ENCODE measurements at regions not wholly inside any gene's neighbourhood (a gene's known extent, or its start where the extent isn't known, plus 50 kb on each side); places are given as distances from the start of the nearest gene placed in this dataset.

DNA sequence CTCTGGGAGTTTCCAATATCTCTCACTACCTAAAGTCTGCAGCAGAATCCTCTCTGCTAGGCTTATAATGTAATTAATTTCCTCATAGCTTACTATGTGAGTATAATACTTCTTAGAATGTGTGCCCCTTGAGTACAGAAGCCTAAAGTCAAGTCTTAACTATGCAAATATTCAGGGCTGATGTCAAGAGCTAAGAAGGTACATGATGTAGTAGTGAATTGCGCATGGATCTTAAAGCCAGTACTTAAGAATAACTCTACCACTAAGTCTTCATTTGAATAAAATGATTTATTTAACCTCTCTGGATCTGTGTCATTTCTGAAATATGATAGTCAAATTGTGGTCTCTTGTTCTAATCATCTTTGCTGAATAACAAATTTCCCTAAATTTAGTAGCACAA lies 442.9 kb downstream of the DTWD2 start:
- Mint-ChIP-seq H3K27me3 (ENCODE audit: low read depth) (no peaks in the 10 kb centered on the region), H3K4me1 (ENCODE audit: low read depth) (peaks cover 29% of the 10 kb centered on the region), H3K36me3 (ENCODE audit: low read depth) (no peaks in the 10 kb centered on the region), H3K9me3 (ENCODE audit: low read depth) (no peaks in the 10 kb centered on the region), H3K27ac (ENCODE audit: unreplicated experiment) (no peak overlapping the region), H3K4me3 (ENCODE audit: unreplicated experiment) (no peak overlapping the region)
- TF ChIP-seq, protein P1, sequence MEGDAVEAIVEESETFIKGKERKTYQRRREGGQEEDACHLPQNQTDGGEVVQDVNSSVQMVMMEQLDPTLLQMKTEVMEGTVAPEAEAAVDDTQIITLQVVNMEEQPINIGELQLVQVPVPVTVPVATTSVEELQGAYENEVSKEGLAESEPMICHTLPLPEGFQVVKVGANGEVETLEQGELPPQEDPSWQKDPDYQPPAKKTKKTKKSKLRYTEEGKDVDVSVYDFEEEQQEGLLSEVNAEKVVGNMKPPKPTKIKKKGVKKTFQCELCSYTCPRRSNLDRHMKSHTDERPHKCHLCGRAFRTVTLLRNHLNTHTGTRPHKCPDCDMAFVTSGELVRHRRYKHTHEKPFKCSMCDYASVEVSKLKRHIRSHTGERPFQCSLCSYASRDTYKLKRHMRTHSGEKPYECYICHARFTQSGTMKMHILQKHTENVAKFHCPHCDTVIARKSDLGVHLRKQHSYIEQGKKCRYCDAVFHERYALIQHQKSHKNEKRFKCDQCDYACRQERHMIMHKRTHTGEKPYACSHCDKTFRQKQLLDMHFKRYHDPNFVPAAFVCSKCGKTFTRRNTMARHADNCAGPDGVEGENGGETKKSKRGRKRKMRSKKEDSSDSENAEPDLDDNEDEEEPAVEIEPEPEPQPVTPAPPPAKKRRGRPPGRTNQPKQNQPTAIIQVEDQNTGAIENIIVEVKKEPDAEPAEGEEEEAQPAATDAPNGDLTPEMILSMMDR (IDR thresholded peaks at IDR 0.05) = no peak
- DNase-seq (ENCODE audit: low spot score) = no peak

DNA sequence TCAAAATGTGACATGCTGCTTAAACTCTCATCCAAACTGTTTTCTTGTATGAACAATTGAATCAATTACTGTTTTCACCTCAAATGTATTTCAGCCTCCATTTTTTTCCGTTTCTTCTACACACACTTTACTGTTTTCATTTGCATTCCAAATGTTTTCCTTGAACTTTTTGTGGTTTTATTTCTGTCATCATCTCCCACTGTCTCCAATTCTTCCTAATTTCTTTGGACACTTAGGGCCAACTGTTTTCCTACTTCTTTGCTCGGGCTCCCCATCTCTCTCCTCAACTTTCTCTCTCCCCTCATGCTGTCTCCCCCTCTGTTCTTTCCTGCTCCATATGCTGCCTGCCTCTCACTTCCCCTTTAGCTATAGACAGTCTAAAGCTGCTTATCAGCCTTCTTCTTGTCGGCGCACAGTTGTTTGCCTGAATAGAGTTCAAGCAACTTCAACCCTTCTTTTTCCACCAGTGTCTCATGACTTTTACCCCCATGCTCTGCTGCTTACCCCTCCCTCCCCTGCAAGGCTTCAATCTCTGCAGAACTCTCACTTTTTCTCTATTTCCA lies 443.4 kb downstream of the DTWD2 start:
- Mint-ChIP-seq H3K4me3 (ENCODE audit: unreplicated experiment) (no peak overlapping the region), H3K36me3 (ENCODE audit: low read depth) (no peaks in the 10 kb centered on the region), H3K27ac (ENCODE audit: unreplicated experiment) (no peak overlapping the region), H3K4me1 (ENCODE audit: low read depth) (peaks cover 29% of the 10 kb centered on the region), H3K9me3 (ENCODE audit: low read depth) (no peaks in the 10 kb centered on the region), H3K27me3 (ENCODE audit: low read depth) (no peaks in the 10 kb centered on the region)
- DNase-seq (ENCODE audit: low spot score) = no peak
- TF ChIP-seq, protein P1 (IDR thresholded peaks at IDR 0.05) = no peak

DNA sequence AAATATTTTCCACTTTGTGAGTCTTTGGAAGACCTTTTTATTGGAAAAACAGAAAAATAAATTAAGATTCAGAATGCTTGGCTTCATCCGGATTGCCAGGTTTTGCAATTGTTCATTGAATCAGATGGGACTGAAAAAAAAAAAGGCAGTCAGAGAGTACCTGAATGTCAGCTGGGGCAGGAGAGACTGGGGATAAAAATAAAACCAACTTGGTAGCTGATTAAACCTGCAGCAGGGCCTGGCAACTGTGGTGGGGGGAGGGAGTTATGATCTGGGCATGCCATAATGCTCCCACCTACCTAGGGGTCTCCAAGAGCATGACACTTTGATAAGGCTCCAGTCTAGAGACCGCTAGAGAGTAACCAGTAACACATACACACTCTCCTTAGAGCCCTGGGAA lies 454.4 kb downstream of the DTWD2 start:
- TF ChIP-seq, protein P1 (IDR thresholded peaks at IDR 0.05) = no peak
- no peak for DNase-seq (ENCODE audit: low spot score)
- Mint-ChIP-seq H3K36me3 (ENCODE audit: low read depth) (no peaks in the 10 kb centered on the region), H3K4me1 (ENCODE audit: low read depth) (peaks cover 5% of the 10 kb centered on the region), H3K4me3 (ENCODE audit: unreplicated experiment) (no peak overlapping the region), H3K27me3 (ENCODE audit: low read depth) (peaks cover 8% of the 10 kb centered on the region), H3K27ac (ENCODE audit: unreplicated experiment) (no peak overlapping the region), H3K9me3 (ENCODE audit: low read depth) (peaks cover 5% of the 10 kb centered on the region)

DNA sequence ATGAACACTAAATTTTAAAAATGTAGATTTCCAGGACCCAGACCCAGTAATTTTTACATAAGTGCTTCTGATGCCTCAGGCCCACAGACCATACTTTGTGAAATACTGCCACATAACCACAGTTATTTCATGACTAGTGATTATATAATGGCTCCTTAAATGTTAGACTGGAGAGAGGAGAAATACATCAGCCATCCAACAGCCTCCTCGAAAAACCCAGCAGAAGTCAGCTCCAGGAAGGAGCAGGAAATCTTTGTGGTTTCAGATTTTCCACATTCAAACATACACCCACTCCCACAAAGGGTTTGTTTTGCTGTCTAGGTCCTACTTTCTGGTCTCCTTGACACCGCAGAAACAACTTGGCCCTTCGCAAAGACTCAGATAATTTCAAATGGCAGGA lies 455.2 kb downstream of the DTWD2 start:
- Mint-ChIP-seq H3K4me3 (ENCODE audit: unreplicated experiment) (no peak overlapping the region), H3K9me3 (ENCODE audit: low read depth) (peaks cover 5% of the 10 kb centered on the region), H3K27me3 (ENCODE audit: low read depth) (peaks cover 8% of the 10 kb centered on the region), H3K4me1 (ENCODE audit: low read depth) (peaks cover 5% of the 10 kb centered on the region), H3K27ac (ENCODE audit: unreplicated experiment) (no peak overlapping the region), H3K36me3 (ENCODE audit: low read depth) (no peaks in the 10 kb centered on the region)
- no peak for DNase-seq (ENCODE audit: low spot score)
- TF ChIP-seq, protein P1 (IDR thresholded peaks at IDR 0.05) = no peak

DNA sequence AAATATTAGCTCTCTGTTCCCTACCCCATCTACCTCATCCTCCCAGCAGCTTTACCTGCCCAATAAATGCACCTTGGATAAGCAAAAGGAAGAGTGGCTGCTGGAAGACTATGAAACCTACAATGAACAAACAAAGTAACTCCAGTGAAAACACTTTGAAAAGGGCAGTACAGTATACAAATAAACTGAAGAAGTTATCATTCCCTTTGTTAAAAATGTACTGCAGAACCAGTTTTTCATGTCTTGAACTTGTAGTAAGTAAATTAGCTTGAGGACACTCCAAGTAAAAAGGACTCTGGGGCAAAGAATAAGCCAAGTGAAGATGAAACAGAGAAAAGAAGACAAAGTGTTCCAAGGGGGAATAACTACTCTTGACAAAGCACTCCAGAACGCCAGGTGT lies 457.1 kb downstream of the DTWD2 start:
- Mint-ChIP-seq H3K36me3 (ENCODE audit: low read depth) (no peaks in the 10 kb centered on the region), H3K4me1 (ENCODE audit: low read depth) (peaks cover 14% of the 10 kb centered on the region), H3K27me3 (ENCODE audit: low read depth) (peaks cover 9% of the 10 kb centered on the region), H3K4me3 (ENCODE audit: unreplicated experiment) (no peak overlapping the region), H3K9me3 (ENCODE audit: low read depth) (peaks cover 2% of the 10 kb centered on the region), H3K27ac (ENCODE audit: unreplicated experiment) (no peak overlapping the region)
- DNase-seq (ENCODE audit: low spot score) = no peak
- TF ChIP-seq, protein P1 (IDR thresholded peaks at IDR 0.05) = no peak
